PC-9 (cell line): ENCODE measurements at regions not wholly inside any gene's neighbourhood (a gene's known extent, or its start where the extent isn't known, plus 50 kb on each side); places are given as distances from the start of the nearest gene placed in this dataset.

Experiments used
- BruUV-seq: library from RNA; stranded (reverse); fragments of 400-500 nt; replicated peaks from 2 replicates; lab custom pipeline; 2021; lab: Mats Ljungman, UMichigan
- CTCF ChIA-PET: fragments of 300-600 bp; sonication (Branson Sonifier 250); formaldehyde crosslinking; loops from one replicate; lab custom pipeline; 2022; ENCODE audit warnings: antibody characterized with exemption; lab: Charles Lee
- POLR2A ChIA-PET: fragments of 300-600 bp; sonication (Branson Sonifier 250); formaldehyde crosslinking; loops from one replicate; lab custom pipeline; 2022; ENCODE audit warnings: antibody characterized with exemption; ENCODE audit not compliant: unreplicated experiment; lab: Charles Lee
- DNase-seq, 2 experiments: peaks; one replicate each; pipeline versions ENCODE4 v3.0.0 to v3.0.0-alpha.2; 2015 to 2022; ENCODE audit warnings: mixed read lengths in 1 of 2
- H2AFZ ChIP-seq: fragments of 200-600 bp; sonication (generic); 2 replicates; pipeline ENCODE4 v1.8.1; 2017; ENCODE audit warnings: antibody characterized with exemption
- H3F3A ChIP-seq: fragments of 200-600 bp; sonication (generic); 2 replicates; pipeline ENCODE4 v1.8.1; 2017; ENCODE audit warnings: antibody characterized with exemption, mild to moderate bottlenecking, low read depth; ENCODE audit not compliant: insufficient read depth
- H3K27ac ChIP-seq: fragments of 200-600 bp; sonication (generic); 2 replicates; pipeline ENCODE4 v1.6.1; 2016; ENCODE audit warnings: mixed run types
- H3K27me3 ChIP-seq: fragments of 200-600 bp; sonication (generic); 2 replicates; pipeline ENCODE4 v1.6.1; 2016; ENCODE audit warnings: low read depth, mixed run types; ENCODE audit not compliant: insufficient read depth
- H3K36me3 ChIP-seq: fragments of 200-600 bp; sonication (generic); 2 replicates; pipeline ENCODE4 v1.6.1; 2016; ENCODE audit warnings: low read depth, mixed run types
- H3K4me1 ChIP-seq: fragments of 200-600 bp; sonication (generic); replicated peaks from 2 replicates; pipeline ENCODE4 v1.6.1; 2016; ENCODE audit warnings: mixed run types; ENCODE audit not compliant: insufficient read depth
- H3K4me2 ChIP-seq: fragments of 200-600 bp; sonication (generic); 2 replicates; pipeline ENCODE4 v1.6.1; 2017; ENCODE audit warnings: mixed run types
- H3K4me3 ChIP-seq: fragments of 200-600 bp; sonication (generic); 2 replicates; pipeline ENCODE4 v1.6.1; 2016; ENCODE audit warnings: mixed run types
- H3K79me2 ChIP-seq: fragments of 200-600 bp; sonication (generic); 2 replicates; pipeline ENCODE4 v1.6.1; 2017; ENCODE audit warnings: low read depth, mixed run types
- H3K9me2 ChIP-seq: fragments of 200-600 bp; sonication (generic); 2 replicates; pipeline ENCODE4 v1.8.1; 2017; ENCODE audit warnings: mild to moderate bottlenecking; ENCODE audit not compliant: insufficient read depth
- H3K9me3 ChIP-seq: fragments of 200-600 bp; sonication (generic); 2 replicates; pipeline ENCODE4 v1.8.1; 2016; ENCODE audit warnings: low read depth; ENCODE audit not compliant: insufficient read depth
- H4K20me1 ChIP-seq: fragments of 200-600 bp; sonication (generic); 2 replicates; pipeline ENCODE4 v1.8.1; 2017; ENCODE audit not compliant: insufficient read depth
- EZH2 ChIP-seq: fragments of 200-600 bp; sonication (generic); IDR thresholded peaks from 2 replicates; pipeline ENCODE4 v1.8.0; 2017; ENCODE audit warnings: antibody characterized with exemption, low read depth
- intact Hi-C: fragments of 100-400 bp; cut with micrococcal nuclease; formaldehyde crosslinking; loops from one replicate; pipeline ENCODE4 v1.10.0; 2022; ENCODE audit not compliant: unreplicated experiment
- TF ChIP-seq, protein P1 (sequence below): fragments of 200-600 bp; sonication (generic); conservative IDR thresholded peaks from 2 replicates; pipeline ENCODE4 v1.6.1; 2017; ENCODE audit warnings: mixed run types, antibody characterized with exemption, mild to moderate bottlenecking, moderate library complexity

DNA sequence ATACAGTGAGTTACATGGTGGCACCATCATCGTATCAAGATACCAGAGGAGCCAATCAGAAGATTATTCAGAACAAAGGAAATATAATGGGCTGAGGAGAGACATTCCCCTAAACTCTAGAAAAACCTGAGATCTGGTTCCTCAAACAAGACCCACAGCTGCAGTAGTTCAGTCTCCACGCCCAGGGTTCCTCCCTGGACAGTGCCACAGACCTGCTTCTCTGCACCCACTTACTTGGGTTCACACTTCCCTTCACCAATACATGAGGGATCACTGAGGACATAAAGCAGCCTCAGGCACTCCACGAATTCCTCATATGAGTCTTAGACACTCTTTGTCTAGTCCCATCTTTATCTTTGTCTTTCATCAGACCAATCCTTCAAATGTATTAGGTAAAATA is 101.7 kb downstream of the APTX start:
- H4K20me1 ChIP-seq, result no peaks in the 10 kb centered on the region
- H3K9me2 ChIP-seq, result no peaks in the 10 kb centered on the region
- H2AFZ ChIP-seq, result no peak overlapping the region
- TF ChIP-seq EZH2, result no peak
- H3K4me1 ChIP-seq, result no peaks in the 10 kb centered on the region
- H3F3A ChIP-seq, result no peaks in the 10 kb centered on the region
- POLR2A ChIA-PET, result no interaction called here
- no TSS peak for BruUV-seq
- H3K27me3 ChIP-seq, result no peaks in the 10 kb centered on the region
- no peak for DNase-seq
- no peaks in the 10 kb centered on the region for H3K79me2 ChIP-seq
- H3K36me3 ChIP-seq, result no peaks in the 10 kb centered on the region
- CTCF ChIA-PET, result no interaction called here
- no peaks in the 10 kb centered on the region for H3K9me3 ChIP-seq
- intact Hi-C loops, result no loop called here
- H3K27ac ChIP-seq, result no peak overlapping the region
- no peak overlapping the region for H3K4me2 ChIP-seq
- H3K4me3 ChIP-seq, result no peak overlapping the region

DNA sequence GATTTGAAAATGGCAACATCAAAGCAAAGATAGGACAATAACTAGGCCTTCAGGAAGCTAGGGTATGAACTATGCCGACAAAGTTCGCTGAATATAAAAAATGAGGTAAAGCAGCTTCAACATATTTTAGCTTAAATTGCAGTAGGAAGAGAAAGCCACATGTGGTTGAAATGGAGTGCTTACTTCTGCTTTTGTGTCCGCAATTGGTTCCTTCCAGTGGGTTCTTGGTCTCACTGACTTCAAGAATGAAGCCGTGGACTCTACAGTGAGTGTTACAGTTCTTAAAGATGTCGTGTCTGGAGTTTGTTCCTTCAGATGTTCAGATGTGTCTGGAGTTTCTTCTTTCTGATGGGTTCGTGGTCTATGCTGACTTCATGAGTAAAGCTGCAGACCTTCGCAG is 95.2 kb downstream of the APTX start:
- no peaks in the 10 kb centered on the region for H3K36me3 ChIP-seq
- H3K4me2 ChIP-seq, result no peak overlapping the region
- H3K27ac ChIP-seq, result no peak overlapping the region
- H3K4me1 ChIP-seq, result no peaks in the 10 kb centered on the region
- no peak for DNase-seq
- no TSS peak for BruUV-seq
- TF ChIP-seq, protein P1, sequence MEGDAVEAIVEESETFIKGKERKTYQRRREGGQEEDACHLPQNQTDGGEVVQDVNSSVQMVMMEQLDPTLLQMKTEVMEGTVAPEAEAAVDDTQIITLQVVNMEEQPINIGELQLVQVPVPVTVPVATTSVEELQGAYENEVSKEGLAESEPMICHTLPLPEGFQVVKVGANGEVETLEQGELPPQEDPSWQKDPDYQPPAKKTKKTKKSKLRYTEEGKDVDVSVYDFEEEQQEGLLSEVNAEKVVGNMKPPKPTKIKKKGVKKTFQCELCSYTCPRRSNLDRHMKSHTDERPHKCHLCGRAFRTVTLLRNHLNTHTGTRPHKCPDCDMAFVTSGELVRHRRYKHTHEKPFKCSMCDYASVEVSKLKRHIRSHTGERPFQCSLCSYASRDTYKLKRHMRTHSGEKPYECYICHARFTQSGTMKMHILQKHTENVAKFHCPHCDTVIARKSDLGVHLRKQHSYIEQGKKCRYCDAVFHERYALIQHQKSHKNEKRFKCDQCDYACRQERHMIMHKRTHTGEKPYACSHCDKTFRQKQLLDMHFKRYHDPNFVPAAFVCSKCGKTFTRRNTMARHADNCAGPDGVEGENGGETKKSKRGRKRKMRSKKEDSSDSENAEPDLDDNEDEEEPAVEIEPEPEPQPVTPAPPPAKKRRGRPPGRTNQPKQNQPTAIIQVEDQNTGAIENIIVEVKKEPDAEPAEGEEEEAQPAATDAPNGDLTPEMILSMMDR, result no peak
- TF ChIP-seq EZH2, result no peak
- no peaks in the 10 kb centered on the region for H4K20me1 ChIP-seq
- POLR2A ChIA-PET, result no interaction called here
- no peaks in the 10 kb centered on the region for H3F3A ChIP-seq
- H2AFZ ChIP-seq, result no peak overlapping the region
- no peaks in the 10 kb centered on the region for H3K27me3 ChIP-seq
- H3K9me2 ChIP-seq, result no peaks in the 10 kb centered on the region
- CTCF ChIA-PET, result no interaction called here
- no peaks in the 10 kb centered on the region for H3K9me3 ChIP-seq
- intact Hi-C loops, result no loop called here
- no peaks in the 10 kb centered on the region for H3K79me2 ChIP-seq
- H3K4me3 ChIP-seq, result no peak overlapping the region

DNA sequence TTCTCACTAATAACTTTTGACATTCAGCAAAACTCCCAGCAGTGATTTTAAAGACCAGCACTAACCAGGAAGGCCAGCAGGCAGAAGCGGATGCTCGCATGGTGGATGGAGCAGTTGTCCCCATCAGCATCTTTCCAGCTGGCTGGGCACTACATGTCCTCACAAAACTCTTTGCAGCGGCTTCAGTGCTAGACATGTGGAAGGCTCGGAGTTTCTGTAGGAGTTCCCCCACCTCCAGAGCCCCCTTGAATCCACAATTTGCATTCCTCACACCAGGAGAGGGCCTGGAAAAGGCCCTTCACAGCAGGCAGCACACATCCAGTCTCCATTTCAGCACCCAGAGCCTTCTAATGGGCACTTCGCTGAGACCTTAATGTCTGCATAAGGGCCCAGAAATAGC is 85.6 kb downstream of the APTX start:
- H3K27me3 ChIP-seq, result no peaks in the 10 kb centered on the region
- H3K27ac ChIP-seq, result no peak overlapping the region
- H3K4me3 ChIP-seq, result no peak overlapping the region
- intact Hi-C loops, result no loop called here
- no TSS peak for BruUV-seq
- no peaks in the 10 kb centered on the region for H4K20me1 ChIP-seq
- CTCF ChIA-PET, result no interaction called here
- H3F3A ChIP-seq, result no peaks in the 10 kb centered on the region
- no peak overlapping the region for H2AFZ ChIP-seq
- no peaks in the 10 kb centered on the region for H3K79me2 ChIP-seq
- no peak overlapping the region for H3K4me2 ChIP-seq
- TF ChIP-seq, protein P1, result no peak
- TF ChIP-seq EZH2, result no peak
- H3K9me2 ChIP-seq, result no peaks in the 10 kb centered on the region
- POLR2A ChIA-PET, result no interaction called here
- no peak for DNase-seq
- no peaks in the 10 kb centered on the region for H3K4me1 ChIP-seq
- no peaks in the 10 kb centered on the region for H3K9me3 ChIP-seq
- no peaks in the 10 kb centered on the region for H3K36me3 ChIP-seq

DNA sequence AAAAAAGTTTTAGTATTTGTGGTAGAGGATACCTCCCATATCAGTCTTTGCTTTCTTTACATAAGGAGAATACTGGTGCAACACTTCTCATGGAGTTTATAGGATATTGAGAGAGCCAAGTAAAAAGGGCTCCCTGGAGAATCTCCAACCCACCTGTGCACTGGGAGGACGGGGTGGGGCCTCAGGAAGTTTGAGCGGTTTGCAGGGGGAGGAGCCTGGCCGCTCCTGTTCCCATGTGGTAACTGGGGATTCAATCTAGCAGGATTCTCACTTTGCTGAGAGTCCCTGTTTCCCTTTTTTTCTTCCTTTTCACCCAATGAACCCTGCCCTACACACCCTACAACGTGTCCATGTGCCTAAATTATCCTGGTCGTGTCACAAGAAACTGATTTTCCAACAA is 82.8 kb downstream of the APTX start:
- no peaks in the 10 kb centered on the region for H3K9me3 ChIP-seq
- no peaks in the 10 kb centered on the region for H3F3A ChIP-seq
- no peak overlapping the region for H3K27ac ChIP-seq
- ChIA-PET CTCF (no interaction called here), POLR2A (no interaction called here)
- no peaks in the 10 kb centered on the region for H3K36me3 ChIP-seq
- no peak overlapping the region for H3K4me3 ChIP-seq
- no peaks in the 10 kb centered on the region for H4K20me1 ChIP-seq
- no peaks in the 10 kb centered on the region for H3K27me3 ChIP-seq
- no peak overlapping the region for H3K4me2 ChIP-seq
- DNase-seq, result no peak
- intact Hi-C loops, result no loop called here
- no peak overlapping the region for H2AFZ ChIP-seq
- no TSS peak for BruUV-seq
- no peaks in the 10 kb centered on the region for H3K4me1 ChIP-seq
- H3K79me2 ChIP-seq, result no peaks in the 10 kb centered on the region
- TF ChIP-seq EZH2, result no peak
- TF ChIP-seq, protein P1, result no peak
- H3K9me2 ChIP-seq, result no peaks in the 10 kb centered on the region
